ENCODE measurements at regions not wholly inside any gene's neighbourhood (a gene's known extent, or its start where the extent isn't known, plus 50 kb on each side); places are given as distances from the start of the nearest gene placed in this dataset.

GRCh38 chr1:90476411-90476810 is 240.7 kb downstream of the BARHL2 start:
- Histone ChIP-seq H3K9me3 (ENCODE audit: control insufficient read depth, insufficient read depth, low read length) (no peaks in the 10 kb centered on the region), H3K27ac (ENCODE audit: low read length) (no peak overlapping the region), H3K4me1 (ENCODE audit: control insufficient read depth, insufficient read depth, low read length) (no peaks in the 10 kb centered on the region), H3K4me3 (ENCODE audit: low read length) (no peak overlapping the region), H3K36me3 (ENCODE audit: control insufficient read depth, insufficient read depth, low read length) (no peaks in the 10 kb centered on the region), H3K27me3 (ENCODE audit: control insufficient read depth, insufficient read depth, low read length) (no peaks in the 10 kb centered on the region)
- no CpG with 5 or more reads among the region's 1 CpG for WGBS (ENCODE audit: insufficient coverage, insufficient read length)
- DNase-seq (ENCODE audit: low read depth, low spot score) = no peak

GRCh38 chr1:90475631-90476030 is 241.5 kb downstream of the BARHL2 start:
- no peaks in the 10 kb centered on the region for H3K4me1 ChIP-seq (ENCODE audit: control insufficient read depth, insufficient read depth, low read length)
- WGBS (ENCODE audit: insufficient coverage, insufficient read length) = no CpG with 5 or more reads among the region's 2 CpGs
- no peaks in the 10 kb centered on the region for H3K27me3 ChIP-seq (ENCODE audit: control insufficient read depth, insufficient read depth, low read length)
- no peaks in the 10 kb centered on the region for H3K9me3 ChIP-seq (ENCODE audit: control insufficient read depth, insufficient read depth, low read length)
- no peak overlapping the region for H3K27ac ChIP-seq (ENCODE audit: low read length)
- no peak overlapping the region for H3K4me3 ChIP-seq (ENCODE audit: low read length)
- H3K36me3 ChIP-seq (ENCODE audit: control insufficient read depth, insufficient read depth, low read length) = no peaks in the 10 kb centered on the region
- no peak for DNase-seq (ENCODE audit: low read depth, low spot score)

- no peaks in the 10 kb centered on the region for H3K9me3 ChIP-seq (ENCODE audit: control insufficient read depth, insufficient read depth, low read length)
- H3K36me3 ChIP-seq (ENCODE audit: control insufficient read depth, insufficient read depth, low read length) = no peaks in the 10 kb centered on the region
- no peak overlapping the region for H3K4me3 ChIP-seq (ENCODE audit: low read length)
- DNase-seq (ENCODE audit: low read depth, low spot score) = no peak
- H3K27ac ChIP-seq (ENCODE audit: low read length) = no peak overlapping the region
- no CpG with 5 or more reads among the region's 1 CpG for WGBS (ENCODE audit: insufficient coverage, insufficient read length)
- no peaks in the 10 kb centered on the region for H3K4me1 ChIP-seq (ENCODE audit: control insufficient read depth, insufficient read depth, low read length)
- H3K27me3 ChIP-seq (ENCODE audit: control insufficient read depth, insufficient read depth, low read length) = no peaks in the 10 kb centered on the region
Measured at GRCh38 chr1:90474731-90475130, 242.4 kb downstream of the BARHL2 start.

- Histone ChIP-seq H3K9me3 (ENCODE audit: control insufficient read depth, insufficient read depth, low read length) (no peaks in the 10 kb centered on the region), H3K27ac (ENCODE audit: low read length) (no peak overlapping the region), H3K36me3 (ENCODE audit: control insufficient read depth, insufficient read depth, low read length) (no peaks in the 10 kb centered on the region), H3K4me3 (ENCODE audit: low read length) (no peak overlapping the region), H3K4me1 (ENCODE audit: control insufficient read depth, insufficient read depth, low read length) (no peaks in the 10 kb centered on the region), H3K27me3 (ENCODE audit: control insufficient read depth, insufficient read depth, low read length) (no peaks in the 10 kb centered on the region)
- DNase-seq (ENCODE audit: low read depth, low spot score) = no peak
- WGBS (ENCODE audit: insufficient coverage, insufficient read length) = no CpG with 5 or more reads among the region's 2 CpGs
Measured at GRCh38 chr1:90474158-90474557, 242.9 kb downstream of the BARHL2 start.

GRCh38 chr1:90472775-90473174 is 244.3 kb downstream of the BARHL2 start:
- whole genome bisulfite sequencing (ENCODE audit: insufficient coverage, insufficient read length) = no CpG with 5 or more reads among the region's 1 CpG
- Histone ChIP-seq H3K9me3 (ENCODE audit: control insufficient read depth, insufficient read depth, low read length) (no peaks in the 10 kb centered on the region), H3K27me3 (ENCODE audit: control insufficient read depth, insufficient read depth, low read length) (no peaks in the 10 kb centered on the region), H3K4me1 (ENCODE audit: control insufficient read depth, insufficient read depth, low read length) (no peaks in the 10 kb centered on the region), H3K27ac (ENCODE audit: low read length) (no peak overlapping the region), H3K4me3 (ENCODE audit: low read length) (no peak overlapping the region), H3K36me3 (ENCODE audit: control insufficient read depth, insufficient read depth, low read length) (no peaks in the 10 kb centered on the region)
- no peak for DNase-seq (ENCODE audit: low read depth, low spot score)

- H3K4me3 ChIP-seq (ENCODE audit: low read length) = no peak overlapping the region
- no peaks in the 10 kb centered on the region for H3K36me3 ChIP-seq (ENCODE audit: control insufficient read depth, insufficient read depth, low read length)
- H3K27ac ChIP-seq (ENCODE audit: low read length) = no peak overlapping the region
- WGBS (ENCODE audit: insufficient coverage, insufficient read length) = no CpG with 5 or more reads among the region's 2 CpGs
- H3K4me1 ChIP-seq (ENCODE audit: control insufficient read depth, insufficient read depth, low read length) = no peaks in the 10 kb centered on the region
- DNase-seq (ENCODE audit: low read depth, low spot score) = no peak
- H3K27me3 ChIP-seq (ENCODE audit: control insufficient read depth, insufficient read depth, low read length) = no peaks in the 10 kb centered on the region
- no peaks in the 10 kb centered on the region for H3K9me3 ChIP-seq (ENCODE audit: control insufficient read depth, insufficient read depth, low read length)
Measured at GRCh38 chr1:90459570-90459969, 257.5 kb downstream of the BARHL2 start.

- no peaks in the 10 kb centered on the region for H3K36me3 ChIP-seq (ENCODE audit: control insufficient read depth, insufficient read depth, low read length)
- WGBS (ENCODE audit: insufficient coverage, insufficient read length) = no CpG with 5 or more reads among the region's 3 CpGs
- no peaks in the 10 kb centered on the region for H3K27me3 ChIP-seq (ENCODE audit: control insufficient read depth, insufficient read depth, low read length)
- no peak overlapping the region for H3K27ac ChIP-seq (ENCODE audit: low read length)
- no peak for DNase-seq (ENCODE audit: low read depth, low spot score)
- H3K4me1 ChIP-seq (ENCODE audit: control insufficient read depth, insufficient read depth, low read length) = no peaks in the 10 kb centered on the region
- H3K9me3 ChIP-seq (ENCODE audit: control insufficient read depth, insufficient read depth, low read length) = no peaks in the 10 kb centered on the region
- no peak overlapping the region for H3K4me3 ChIP-seq (ENCODE audit: low read length)
Measured at GRCh38 chr1:90457985-90458384, 259.1 kb downstream of the BARHL2 start.

GRCh38 chr1:90452491-90452890 is 264.6 kb downstream of the BARHL2 start:
- H3K4me3 ChIP-seq (ENCODE audit: low read length) = no peak overlapping the region
- H3K4me1 ChIP-seq (ENCODE audit: control insufficient read depth, insufficient read depth, low read length) = no peaks in the 10 kb centered on the region
- no CpG with 5 or more reads among the region's 2 CpGs for WGBS (ENCODE audit: insufficient coverage, insufficient read length)
- no peaks in the 10 kb centered on the region for H3K27me3 ChIP-seq (ENCODE audit: control insufficient read depth, insufficient read depth, low read length)
- H3K36me3 ChIP-seq (ENCODE audit: control insufficient read depth, insufficient read depth, low read length) = no peaks in the 10 kb centered on the region
- no peak overlapping the region for H3K27ac ChIP-seq (ENCODE audit: low read length)
- no peak for DNase-seq (ENCODE audit: low read depth, low spot score)
- H3K9me3 ChIP-seq (ENCODE audit: control insufficient read depth, insufficient read depth, low read length) = no peaks in the 10 kb centered on the region

GRCh38 chr1:90443354-90443753 is 273.7 kb downstream of the BARHL2 start:
- H3K27ac ChIP-seq (ENCODE audit: low read length) = no peak overlapping the region
- no peaks in the 10 kb centered on the region for H3K4me1 ChIP-seq (ENCODE audit: control insufficient read depth, insufficient read depth, low read length)
- DNase-seq (ENCODE audit: low read depth, low spot score) = no peak
- WGBS (ENCODE audit: insufficient coverage, insufficient read length) = no CpG with 5 or more reads among the region's 4 CpGs
- H3K4me3 ChIP-seq (ENCODE audit: low read length) = no peak overlapping the region
- H3K27me3 ChIP-seq (ENCODE audit: control insufficient read depth, insufficient read depth, low read length) = no peaks in the 10 kb centered on the region
- H3K36me3 ChIP-seq (ENCODE audit: control insufficient read depth, insufficient read depth, low read length) = no peaks in the 10 kb centered on the region
- no peaks in the 10 kb centered on the region for H3K9me3 ChIP-seq (ENCODE audit: control insufficient read depth, insufficient read depth, low read length)

GRCh38 chr1:90435351-90435750 is 281.8 kb downstream of the BARHL2 start:
- no peaks in the 10 kb centered on the region for H3K9me3 ChIP-seq (ENCODE audit: control insufficient read depth, insufficient read depth, low read length)
- H3K27me3 ChIP-seq (ENCODE audit: control insufficient read depth, insufficient read depth, low read length) = no peaks in the 10 kb centered on the region
- no CpG with 5 or more reads among the region's 3 CpGs for WGBS (ENCODE audit: insufficient coverage, insufficient read length)
- H3K4me3 ChIP-seq (ENCODE audit: low read length) = no peak overlapping the region
- no peak for DNase-seq (ENCODE audit: low read depth, low spot score)
- H3K4me1 ChIP-seq (ENCODE audit: control insufficient read depth, insufficient read depth, low read length) = no peaks in the 10 kb centered on the region
- H3K27ac ChIP-seq (ENCODE audit: low read length) = no peak overlapping the region
- H3K36me3 ChIP-seq (ENCODE audit: control insufficient read depth, insufficient read depth, low read length) = no peaks in the 10 kb centered on the region

GRCh38 chr1:90434460-90434859 is 282.6 kb downstream of the BARHL2 start:
- Histone ChIP-seq H3K36me3 (ENCODE audit: control insufficient read depth, insufficient read depth, low read length) (no peaks in the 10 kb centered on the region), H3K27me3 (ENCODE audit: control insufficient read depth, insufficient read depth, low read length) (no peaks in the 10 kb centered on the region), H3K4me3 (ENCODE audit: low read length) (no peak overlapping the region), H3K9me3 (ENCODE audit: control insufficient read depth, insufficient read depth, low read length) (no peaks in the 10 kb centered on the region), H3K27ac (ENCODE audit: low read length) (no peak overlapping the region), H3K4me1 (ENCODE audit: control insufficient read depth, insufficient read depth, low read length) (no peaks in the 10 kb centered on the region)
- no CpG with 5 or more reads among the region's 2 CpGs for WGBS (ENCODE audit: insufficient coverage, insufficient read length)
- DNase-seq (ENCODE audit: low read depth, low spot score) = peak; percentile 1
